Aorta (tissue), 5 donors: ENCODE measurements at regions not wholly inside any gene's neighbourhood (a gene's known extent, or its start where the extent isn't known, plus 50 kb on each side); places are given as distances from the start of the nearest gene placed in this dataset.

ENCODE experiments used
- ATAC-seq: fragments of 200-7000 bp; cut with Tn5 transposase; one replicate; pipeline ENCODE4 v1.9.1; 2022; ENCODE audit warnings: moderate library complexity; ENCODE audit not compliant: low FRiP score
- DNase-seq, 2 donors: peaks; one replicate each; pipeline ENCODE4 v3.0.0-alpha.2; 2020
- H3K27ac ChIP-seq, 2 donors: one replicate each; pipeline ENCODE4 v1.5.1; 2013; ENCODE audit warnings: low read length in 2 of 2, mild to moderate bottlenecking in 2 of 2, moderate library complexity in 2 of 2, control low read depth in 1 of 2, inconsistent platforms in 1 of 2, low read depth in 1 of 2
- H3K27me3 ChIP-seq, 2 donors: one replicate each; pipeline ENCODE4 v1.6.1; 2013; ENCODE audit warnings: control low read depth in 1 of 2, low read length in 1 of 2, mild to moderate bottlenecking in 1 of 2, moderate library complexity in 1 of 2; ENCODE audit not compliant: insufficient read depth in 2 of 2, control insufficient read depth in 1 of 2
- H3K36me3 ChIP-seq, 2 donors: one replicate each; pipeline ENCODE4 v1.6.1; 2013; ENCODE audit warnings: control low read depth in 1 of 2, low read length in 1 of 2, mild to moderate bottlenecking in 1 of 2; ENCODE audit not compliant: insufficient read depth in 2 of 2, control insufficient read depth in 1 of 2
- H3K4me1 ChIP-seq, 2 donors: one replicate each; pipeline ENCODE4 v1.6.1; 2013; ENCODE audit warnings: low read length in 2 of 2, control low read depth in 1 of 2, mild to moderate bottlenecking in 1 of 2, moderate library complexity in 1 of 2; ENCODE audit not compliant: insufficient read depth in 2 of 2, control insufficient read depth in 1 of 2
- H3K4me3 ChIP-seq, 2 donors: one replicate each; pipeline ENCODE4 v1.5.1; 2013; ENCODE audit warnings: low read length in 2 of 2, control low read depth in 1 of 2, mild to moderate bottlenecking in 1 of 2
- H3K9me3 ChIP-seq: one replicate; pipeline ENCODE4 v1.6.1; 2013; ENCODE audit warnings: mild to moderate bottlenecking, low read length; ENCODE audit not compliant: control insufficient read depth
- WGBS, 2 donors: extraction: QIAGEN DNeasy Blood & Tissue Kit; methylation state at CpG; one replicate each; pipeline ENCODE4 v1.1.7; 2013; 5-methylcytosine and 5-hydroxymethylcytosine counted together
- intact Hi-C, 2 donors: fragments of 100-400 bp; cut with DNase I; formaldehyde crosslinking; loops; one replicate each; pipeline versions ENCODE4 v1.14.2 to v1.15.0; 2022
- donor health status: healthy with polysubstance abuse.
- donor health status: Bipolar disorder and iron deficiency.
- donor health status: DM: no; HTN: no; CAD: no.
- donor health status: DM: no; HTN: no; CAD: no.
- donor health status: DM: yes; HTN: yes; CAD: no.

GRCh38 chr12:24226745-24227350, 277.4 kb upstream of the SOX5 start:
- intact Hi-C loops: loop anchor here in 1 of 2 donors (10.0 kb wide), 1 partner anchor 378 kb away; no protein-coding TSS in a partner anchor
- ATAC-seq: peak; percentile 73
- H3K27ac ChIP-seq: peak overlapping the region in 1 of 2 donors; percentile 51
- no peaks in the 10 kb centered on the region for H3K27me3 ChIP-seq
- H3K4me1 ChIP-seq: peaks cover 2 to 8% of the 10 kb centered on the region in 2 donors
- H3K4me3 ChIP-seq: no peak overlapping the region
- peak in 1 of 2 donors; percentile 59 for DNase-seq
- no peaks in the 10 kb centered on the region for H3K36me3 ChIP-seq
- H3K9me3 ChIP-seq: no peaks in the 10 kb centered on the region
- 44 to 45% methylated on average over 9 of the region's 9 CpGs for WGBS, 2 donors

GRCh38 chr12:24224401-24224800, 274.9 kb upstream of the SOX5 start:
- DNase-seq (no peak), ATAC-seq (no peak)
- H3K27ac ChIP-seq: no peak overlapping the region
- intact Hi-C loops: loop anchor here in 1 of 2 donors (10.0 kb wide), 1 partner anchor 380 kb away; no protein-coding TSS in a partner anchor
- H3K36me3 ChIP-seq: no peaks in the 10 kb centered on the region
- no peak overlapping the region for H3K4me3 ChIP-seq
- no peaks in the 10 kb centered on the region for H3K9me3 ChIP-seq
- peaks cover 2 to 10% of the 10 kb centered on the region in 2 donors for H3K4me1 ChIP-seq
- H3K27me3 ChIP-seq: no peaks in the 10 kb centered on the region

GRCh38 chr12:24223926-24224325, 274.5 kb upstream of the SOX5 start:
- 96% methylated on average over 9 of the region's 9 CpGs for WGBS, 2 donors
- Histone ChIP-seq H3K27ac (no peak overlapping the region), H3K9me3 (no peaks in the 10 kb centered on the region), H3K4me3 (no peak overlapping the region), H3K4me1 (peaks cover 2 to 10% of the 10 kb centered on the region in 2 donors), H3K27me3 (no peaks in the 10 kb centered on the region), H3K36me3 (no peaks in the 10 kb centered on the region)
- intact Hi-C loops: loop anchor here in 1 of 2 donors (10.0 kb wide), 1 partner anchor 381 kb away; no protein-coding TSS in a partner anchor
- DNase-seq: no peak
- no peak for ATAC-seq

- WGBS, 2 donors: 90 to 91% methylated on average over 1 of the region's 1 CpG
- no peaks in the 10 kb centered on the region for H3K27me3 ChIP-seq
- H3K4me3 ChIP-seq: no peak overlapping the region
- H3K27ac ChIP-seq: no peak overlapping the region
- H3K9me3 ChIP-seq: no peaks in the 10 kb centered on the region
- intact Hi-C loops: loop anchor here in 1 of 2 donors (10.0 kb wide), 1 partner anchor 382 kb away; no protein-coding TSS in a partner anchor
- DNase-seq: no peak
- no peak for ATAC-seq
- H3K4me1 ChIP-seq: peaks cover 2 to 10% of the 10 kb centered on the region in 2 donors
- H3K36me3 ChIP-seq: no peaks in the 10 kb centered on the region
Measured at GRCh38 chr12:24222968-24223367, 273.5 kb upstream of the SOX5 start.

- DNase-seq (no peak), ATAC-seq (no peak)
- no peak overlapping the region for H3K4me3 ChIP-seq
- 89 to 90% methylated on average over 2 of the region's 2 CpGs for WGBS, 2 donors
- H3K27ac ChIP-seq: no peak overlapping the region
- H3K4me1 ChIP-seq: no peaks in the 10 kb centered on the region
- intact Hi-C loops: no loop called here
- no peaks in the 10 kb centered on the region for H3K9me3 ChIP-seq
- no peaks in the 10 kb centered on the region for H3K27me3 ChIP-seq
- H3K36me3 ChIP-seq: no peaks in the 10 kb centered on the region
Measured at GRCh38 chr12:24212496-24212895, 263.0 kb upstream of the SOX5 start.

GRCh38 chr12:24206621-24207020, 257.2 kb upstream of the SOX5 start:
- intact Hi-C loops: no loop called here
- Histone ChIP-seq H3K4me1 (no peaks in the 10 kb centered on the region), H3K4me3 (no peak overlapping the region), H3K9me3 (no peaks in the 10 kb centered on the region), H3K27ac (no peak overlapping the region), H3K36me3 (no peaks in the 10 kb centered on the region), H3K27me3 (no peaks in the 10 kb centered on the region)
- 92 to 93% methylated on average over 2 of the region's 2 CpGs for WGBS, 2 donors
- ATAC-seq (no peak), DNase-seq (no peak)

GRCh38 chr12:24201258-24201970, 251.9 kb upstream of the SOX5 start:
- no peaks in the 10 kb centered on the region for H3K27me3 ChIP-seq
- H3K4me3 ChIP-seq: no peak overlapping the region
- H3K4me1 ChIP-seq: peaks cover 2 to 8% of the 10 kb centered on the region in 2 donors
- H3K36me3 ChIP-seq: no peaks in the 10 kb centered on the region
- WGBS, 2 donors: 55 to 62% methylated on average over 3 of the region's 3 CpGs
- H3K27ac ChIP-seq: no peak overlapping the region
- intact Hi-C loops: no loop called here
- no peaks in the 10 kb centered on the region for H3K9me3 ChIP-seq
- DNase-seq (no peak), ATAC-seq (no peak)

GRCh38 chr12:24200010-24200409, 250.5 kb upstream of the SOX5 start:
- Histone ChIP-seq H3K36me3 (no peaks in the 10 kb centered on the region), H3K4me1 (peaks cover 2 to 8% of the 10 kb centered on the region in 2 donors), H3K4me3 (no peak overlapping the region), H3K9me3 (no peaks in the 10 kb centered on the region), H3K27ac (no peak overlapping the region), H3K27me3 (no peaks in the 10 kb centered on the region)
- ATAC-seq (no peak), DNase-seq (no peak)
- intact Hi-C loops: no loop called here
